H1 (cell line): ENCODE measurements at regions not wholly inside any gene's neighbourhood (a gene's known extent, or its start where the extent isn't known, plus 50 kb on each side); places are given as distances from the start of the nearest gene placed in this dataset.

ENCODE experiments used
- CTCF ChIA-PET: fragments of 300-600 bp; sonication (Branson Sonifier 250); formaldehyde crosslinking; loops from one replicate; lab custom pipeline; 2021; ENCODE audit not compliant: partially characterized antibody; lab: Charles Lee
- POLR2A ChIA-PET: fragments of 300-600 bp; sonication (Branson Sonifier 250); formaldehyde crosslinking; loops from one replicate; lab custom pipeline; 2021; ENCODE audit warnings: inconsistent platforms; ENCODE audit not compliant: partially characterized antibody; lab: Charles Lee
- DNase-seq, 2 experiments: peaks; one replicate each; pipeline versions ENCODE4 v3.0.0 to v3.0.0-alpha.2; 2010 to 2022; ENCODE audit warnings: low spot score in 2 of 2, low read depth in 1 of 2, mixed read lengths in 1 of 2
- FAIRE-seq: peaks from 2 replicates; lab custom pipeline; 2011; peaks lifted over from hg19 to GRCh38; lab: Jason Lieb, UNC
- H2AFZ ChIP-seq: 2 replicates; pipeline ENCODE4 v1.8.1; 2012; ENCODE audit warnings: low read length, inconsistent platforms
- H2AK5ac ChIP-seq: 2 replicates; pipeline ENCODE4 v1.6.1; 2013; ENCODE audit warnings: low read depth, low read length
- H2BK120ac ChIP-seq: replicated peaks from 2 replicates; pipeline ENCODE3; 2013; ENCODE audit warnings: low read depth, low read length, inconsistent platforms
- H2BK12ac ChIP-seq: 2 replicates; pipeline ENCODE4 v1.6.1; 2013; ENCODE audit warnings: low read depth, low read length
- H2BK15ac ChIP-seq: 2 replicates; pipeline ENCODE4 v1.6.1; 2013; ENCODE audit warnings: low read length
- H2BK20ac ChIP-seq: 2 replicates; pipeline ENCODE4 v1.6.1; 2013; ENCODE audit warnings: low read length
- H2BK5ac ChIP-seq: 2 replicates; pipeline ENCODE4 v1.6.1; 2013; ENCODE audit warnings: low read depth, low read length
- H3K14ac ChIP-seq: 2 replicates; pipeline ENCODE4 v1.6.1; 2013; ENCODE audit warnings: inconsistent platforms; ENCODE audit not compliant: insufficient read length
- H3K18ac ChIP-seq: 2 replicates; pipeline ENCODE4 v1.6.1; 2013; ENCODE audit warnings: low read length; ENCODE audit errors: extremely low read depth
- H3K23ac ChIP-seq: 2 replicates; pipeline ENCODE4 v1.6.1; 2013; ENCODE audit warnings: inconsistent platforms; ENCODE audit not compliant: insufficient read length
- H3K23me2 ChIP-seq: 2 replicates; pipeline ENCODE4 v1.6.1; 2013; ENCODE audit warnings: low read depth, low read length
- H3K27ac ChIP-seq: 2 replicates; pipeline ENCODE4 v1.6.1; 2011; ENCODE audit warnings: low read depth, low read length, inconsistent platforms
- H3K27me3 ChIP-seq, 4 experiments: replicated peaks in 1 of 4; 1 replicate in 1 of 4; 2 replicates in 3 of 4; pipeline versions ENCODE4 v1.6.1 to v1.8.1; 2011 to 2013; ENCODE audit warnings: low read length in 3 of 4, mild to moderate bottlenecking in 3 of 4, inconsistent platforms in 2 of 4, mixed read lengths in 2 of 4, moderate library complexity in 1 of 4; ENCODE audit not compliant: control insufficient read depth in 3 of 4, insufficient read depth in 3 of 4; ENCODE audit errors: extremely low read depth in 1 of 4
- H3K36me3 ChIP-seq, 4 experiments: 2 replicates each; pipeline versions ENCODE4 v1.6.1 to v1.8.1; 2011 to 2013; ENCODE audit warnings: mild to moderate bottlenecking in 4 of 4, low read length in 3 of 4, moderate library complexity in 2 of 4, control low read depth in 1 of 4, inconsistent platforms in 1 of 4; ENCODE audit not compliant: insufficient read depth in 4 of 4, control insufficient read depth in 2 of 4
- H3K4ac ChIP-seq: replicated peaks from 2 replicates; pipeline ENCODE3; 2013; ENCODE audit warnings: low read length, low read depth, mixed read lengths, inconsistent platforms; ENCODE audit not compliant: insufficient read length
- H3K4me1 ChIP-seq, 4 experiments: replicated peaks in 1 of 4; 1 replicate in 1 of 4; 2 replicates in 3 of 4; pipeline versions ENCODE4 v1.6.1 to v1.8.1; 2011 to 2013; ENCODE audit warnings: low read length in 3 of 4, inconsistent platforms in 2 of 4, mixed read lengths in 1 of 4; ENCODE audit not compliant: insufficient read depth in 4 of 4, control insufficient read depth in 3 of 4
- H3K4me2 ChIP-seq, 2 experiments: 2 replicates each; pipeline versions ENCODE4 v1.6.1 to v1.8.1; 2011 to 2013; ENCODE audit warnings: low read depth in 2 of 2, low read length in 2 of 2, control low read depth in 1 of 2, inconsistent platforms in 1 of 2, mild to moderate bottlenecking in 1 of 2; ENCODE audit not compliant: insufficient read depth in 1 of 2
- H3K4me3 ChIP-seq, 4 experiments: fragments of 200-600, 300-600 bp in 1 of 4; sonication (generic), shearing (Covaris generic), sonication (Bioruptor Twin) in 1 of 4; 2 replicates each; pipeline versions ENCODE4 v1.5.1 to v1.8.1; 2011 to 2016; ENCODE audit warnings: low read length in 4 of 4, low read depth in 3 of 4, control low read depth in 2 of 4, inconsistent platforms in 2 of 4, mild to moderate bottlenecking in 2 of 4, mixed read lengths in 1 of 4, moderate library complexity in 1 of 4; ENCODE audit not compliant: insufficient read depth in 2 of 4; ENCODE audit errors: extremely low read depth in 1 of 4
- H3K56ac ChIP-seq: replicated peaks from 2 replicates; pipeline ENCODE3; 2013; ENCODE audit warnings: low read depth, mild to moderate bottlenecking, mixed read lengths, low read length, inconsistent platforms; ENCODE audit not compliant: insufficient read length
- H3K79me1 ChIP-seq: 2 replicates; pipeline ENCODE4 v1.6.1; 2013; ENCODE audit warnings: low read depth, low read length, control low read depth
- H3K79me2 ChIP-seq, 2 experiments: 2 replicates each; pipeline versions ENCODE4 v1.6.1 to v1.8.1; 2012 to 2013; ENCODE audit warnings: low read length in 2 of 2, mild to moderate bottlenecking in 2 of 2, inconsistent platforms in 1 of 2; ENCODE audit not compliant: insufficient read depth in 2 of 2, control insufficient read depth in 1 of 2
- H3K9ac ChIP-seq, 4 experiments: replicated peaks in 1 of 4; 1 replicate in 1 of 4; 2 replicates in 3 of 4; pipeline versions ENCODE4 v1.6.1 to v1.8.1; 2011 to 2013; ENCODE audit warnings: low read depth in 3 of 4, low read length in 3 of 4, control low read depth in 2 of 4, mild to moderate bottlenecking in 2 of 4, moderate library complexity in 2 of 4, inconsistent platforms in 1 of 4; ENCODE audit errors: extremely low read depth in 1 of 4
- H3K9me3 ChIP-seq, 2 experiments: 2 replicates each; pipeline versions ENCODE4 v1.6.1 to v1.8.1; 2012 to 2013; ENCODE audit warnings: mild to moderate bottlenecking in 2 of 2, moderate library complexity in 2 of 2, control low read depth in 1 of 2, inconsistent platforms in 1 of 2, low read depth in 1 of 2, low read length in 1 of 2, mixed read lengths in 1 of 2; ENCODE audit not compliant: insufficient read depth in 2 of 2
- H4K20me1 ChIP-seq, 2 experiments: replicated peaks in 1 of 2; 2 replicates each; pipeline versions ENCODE3 to v1.8.1; 2011 to 2013; ENCODE audit warnings: inconsistent platforms in 2 of 2, low read length in 2 of 2, mild to moderate bottlenecking in 1 of 2; ENCODE audit not compliant: insufficient read depth in 2 of 2, control insufficient read depth in 1 of 2
- H4K5ac ChIP-seq: 2 replicates; pipeline ENCODE4 v1.6.1; 2013; ENCODE audit warnings: low read length, low read depth, mixed read lengths, inconsistent platforms; ENCODE audit not compliant: insufficient read length
- H4K8ac ChIP-seq: 2 replicates; pipeline ENCODE4 v1.8.0; 2013; ENCODE audit warnings: mild to moderate bottlenecking, moderate library complexity, low read length, inconsistent platforms; ENCODE audit not compliant: insufficient read depth; ENCODE audit errors: extremely low read depth
- H4K91ac ChIP-seq: replicated peaks from 2 replicates; pipeline ENCODE3; 2013; ENCODE audit warnings: low read length, mixed read lengths, inconsistent platforms; ENCODE audit not compliant: insufficient read length
- CTCF ChIP-seq, 3 experiments: IDR thresholded peaks; 1 replicate in 2 of 3; 2 replicates in 1 of 3; pipeline versions ENCODE4 v1.5.1 to v1.6.1; 2011; ENCODE audit warnings: low read length in 3 of 3, mild to moderate bottlenecking in 3 of 3, inconsistent platforms in 2 of 3, low read depth in 1 of 3, moderate library complexity in 1 of 3; ENCODE audit not compliant: insufficient read depth in 1 of 3; ENCODE audit errors: control extremely low read depth in 1 of 3
- EGR1 ChIP-seq: IDR thresholded peaks from 2 replicates; pipeline ENCODE4 v1.6.1; 2011; ENCODE audit warnings: low read depth, low read length, borderline replicate concordance
- EP300 ChIP-seq, 2 experiments: IDR thresholded peaks; 1 replicate in 1 of 2; 2 replicates in 1 of 2; pipeline ENCODE4 v1.6.1; 2011 to 2012; ENCODE audit warnings: low read depth in 2 of 2, low read length in 2 of 2, mild to moderate bottlenecking in 2 of 2, borderline replicate concordance in 1 of 2, inconsistent platforms in 1 of 2, moderate library complexity in 1 of 2
- JUN ChIP-seq: IDR thresholded peaks from 2 replicates; pipeline ENCODE4 v1.6.1; 2011; ENCODE audit warnings: low read depth, mild to moderate bottlenecking, improper control_type of control experiment, low read length
- JUND ChIP-seq: IDR thresholded peaks from 2 replicates; pipeline ENCODE4 v1.6.1; 2011; ENCODE audit warnings: mild to moderate bottlenecking, improper control_type of control experiment, low read length
- KDM5A ChIP-seq: fragments of 200-600 bp; IDR thresholded peaks from 2 replicates; pipeline ENCODE4 v1.7.1; 2012; ENCODE audit warnings: mild to moderate bottlenecking, low read length, inconsistent platforms, mixed read lengths
- RAD21 ChIP-seq, 2 experiments: IDR thresholded peaks in 1 of 2; conservative IDR thresholded peaks in 1 of 2; 2 replicates each; pipeline ENCODE4 v1.6.1; 2011; ENCODE audit warnings: low read depth in 2 of 2, low read length in 2 of 2, improper control_type of control experiment in 1 of 2, inconsistent platforms in 1 of 2, mild to moderate bottlenecking in 1 of 2, moderate library complexity in 1 of 2
- SUZ12 ChIP-seq: fragments of 200-600 bp; sonication (generic); IDR thresholded peaks from 2 replicates; pipeline ENCODE4 v1.6.1; 2012; ENCODE audit warnings: mild to moderate bottlenecking, inconsistent platforms, low read length, moderate library complexity, mixed read lengths
- TCF12 ChIP-seq: IDR thresholded peaks from 2 replicates; pipeline ENCODE4 v1.6.1; 2011; ENCODE audit warnings: low read depth, mild to moderate bottlenecking, low read length
- WGBS, 2 experiments: shearing (Covaris generic) in 1 of 2; methylation state at CpG; one replicate each; pipeline versions ENCODE4 v1.1.6 to v1.1.7; 2013 to 2015; ENCODE audit warnings: low lambda C conversion rate in 2 of 2, mixed read lengths in 2 of 2, inconsistent platforms in 1 of 2, low coverage in 1 of 2, missing lambda C conversion rate in 1 of 2; ENCODE audit not compliant: insufficient replicate concordance in 2 of 2, insufficient coverage in 1 of 2, insufficient read length in 1 of 2; ENCODE audit errors: extremely low coverage in 1 of 2, missing lambda C conversion rate in 1 of 2; 5-methylcytosine and 5-hydroxymethylcytosine counted together

GRCh38 chr14:65834812-65835211 lies 422.3 kb downstream of the FUT8 start:
- no peaks in the 10 kb centered on the region for H3K23me2 ChIP-seq
- H3K27me3 ChIP-seq: no peaks in the 10 kb centered on the region
- H3K14ac ChIP-seq: no peak overlapping the region
- H2AFZ ChIP-seq: no peak overlapping the region; the same call in 1 of the 2 replicates
- no peaks in the 10 kb centered on the region for H3K79me1 ChIP-seq
- WGBS, 2 experiments: 65% methylated on average over 6 of the region's 6 CpGs; no CpG with 5 or more reads in 1 of the 2 experiments
- no peak overlapping the region for H3K23ac ChIP-seq
- peak; percentile 28 for FAIRE-seq
- H3K56ac ChIP-seq: no peak overlapping the region
- no peak overlapping the region for H4K91ac ChIP-seq
- H3K27ac ChIP-seq: no peak overlapping the region
- H3K4ac ChIP-seq: no peak overlapping the region
- no peak overlapping the region for H2BK20ac ChIP-seq
- 0 out of 4 replicates have a peak overlapping the region, but pooled peaks of 1 of the 2 experiments have one; percentile 0 for H3K4me2 ChIP-seq
- H3K79me2 ChIP-seq: no peaks in the 10 kb centered on the region
- CTCF ChIA-PET: interaction anchor here (0.7 to 3.4 kb wide), 10 partner anchors 9 to 673 kb away, joined by 3 to 34 read pairs (median 3); no protein-coding TSS in a partner anchor
- H3K9me3 ChIP-seq: no peaks in the 10 kb centered on the region
- H3K18ac ChIP-seq: no peak overlapping the region; the same call in 1 of the 2 replicates
- POLR2A ChIA-PET: no interaction called here
- H2AK5ac ChIP-seq: peak overlapping the region; percentile 65; the same call in 1 of the 2 replicates
- no peaks in the 10 kb centered on the region for H4K20me1 ChIP-seq
- no peak for DNase-seq
- H3K36me3 ChIP-seq: no peaks in the 10 kb centered on the region
- H4K8ac ChIP-seq: no peak overlapping the region
- H3K4me1 ChIP-seq: peaks cover 4 to 17% (median 6%) of the 10 kb centered on the region in 4 experiments; a peak in 6 of 7 replicates
- H2BK12ac ChIP-seq: no peak overlapping the region
- H4K5ac ChIP-seq: no peak overlapping the region
- peak overlapping the region; percentile 47; the same call in 1 of the 2 replicates for H2BK15ac ChIP-seq
- H3K4me3 ChIP-seq: no peak overlapping the region
- no peak overlapping the region for H2BK120ac ChIP-seq
- H3K9ac ChIP-seq: no peak overlapping the region
- TF ChIP-seq KDM5A (no peak), EGR1 (no peak), RAD21 (IDR thresholded peaks at IDR 0.05 in 1 of 2, conservative IDR thresholded peaks at IDR 0.05 in 1 of 2; ENCODE audit: low read depth in 2 of 2, low read length in 2 of 2) (peak; percentile 13 to 34; a peak in 3 of 4 replicates), SUZ12 (no peak), EP300 (IDR thresholded peaks at IDR 0.05; ENCODE audit: borderline replicate concordance in 1 of 2, low read depth in 2 of 2, low read length in 2 of 2) (no peak), JUND (peak; percentile 84), CTCF (IDR thresholded peaks at IDR 0.05; ENCODE audit: control extremely low read depth in 1 of 3, insufficient read depth in 1 of 3, low read depth in 1 of 3, low read length in 3 of 3) (peak in 2 of 3 experiments; percentile 13 to 24; a peak in 2 of 4 replicates), JUN (0 out of 2 replicates have a peak, but pooled peaks have one; percentile 24), TCF12 (0 out of 2 replicates have a peak, but pooled peaks have one; percentile 38)
- no peak overlapping the region for H2BK5ac ChIP-seq
